ENCODE measurements at regions not wholly inside any gene's neighbourhood (a gene's known extent, or its start where the extent isn't known, plus 50 kb on each side); places are given as distances from the start of the nearest gene placed in this dataset.

GRCh38 chr2:23107327-23107941 is 277.5 kb upstream of the KLHL29 start:
- Histone ChIP-seq H3K4ac (ENCODE audit: low read depth, low read length) (no peak overlapping the region), H4K20me1 (ENCODE audit: insufficient read depth, low read length) (no peaks in the 10 kb centered on the region), H3K18ac (ENCODE audit: low read depth, low read length) (no peak overlapping the region), H3K36me3 (ENCODE audit: control insufficient read depth, insufficient read depth, low read length) (no peaks in the 10 kb centered on the region), H3K4me2 (ENCODE audit: low read depth, low read length) (no peak overlapping the region), H2AK9ac (replicated peaks; ENCODE audit: low read depth, low read length, poor library complexity) (no peak overlapping the region), H2BK20ac (ENCODE audit: low read depth, low read length) (no peak overlapping the region), H3K14ac (replicated peaks; ENCODE audit: low read depth, low read length) (no peak overlapping the region), H2BK15ac (ENCODE audit: low read depth, low read length) (no peak overlapping the region), H3K27ac (ENCODE audit: insufficient read depth, low read length) (no peak overlapping the region), H3K4me1 (ENCODE audit: control insufficient read depth, insufficient read depth, low read length) (no peaks in the 10 kb centered on the region), H3K9me3 (ENCODE audit: control insufficient read depth, insufficient read depth, low read length) (peaks cover 8% of the 10 kb centered on the region), H3K79me1 (ENCODE audit: low read depth in 1 of 2, low read length in 2 of 2) (no peaks in the 10 kb centered on the region), H4K8ac (ENCODE audit: low read depth in 2 of 2, low read length in 2 of 2) (no peak overlapping the region), H2AK5ac (ENCODE audit: low read depth, low read length) (no peak overlapping the region), H3K4me3 (ENCODE audit: insufficient read depth, low read depth, low read length) (no peak overlapping the region), H3K9me1 (ENCODE audit: insufficient read depth, low read length) (no peaks in the 10 kb centered on the region), H3K23ac (ENCODE audit: low read depth, low read length) (no peak overlapping the region), H2BK120ac (ENCODE audit: low read depth, low read length) (no peak overlapping the region), H2AFZ (replicated peaks; ENCODE audit: low read length, poor library complexity) (no peak overlapping the region), H3K27me3 (ENCODE audit: control insufficient read depth, insufficient read depth, low read length) (no peaks in the 10 kb centered on the region), H3K9ac (ENCODE audit: low read depth, low read length) (no peak overlapping the region), H3K56ac (ENCODE audit: extremely low read depth, insufficient read depth, low read length) (no peak overlapping the region), H4K91ac (ENCODE audit: insufficient read depth, low read depth, low read length) (no peak overlapping the region), H4K5ac (ENCODE audit: low read depth, low read length) (no peak overlapping the region), H2BK5ac (ENCODE audit: low read depth, low read length, poor library complexity, severe bottlenecking) (no peak overlapping the region)
- 8% methylated on average over 2 of the region's 4 CpGs; no CpG with 5 or more reads in 1 of the 2 experiments for WGBS, 2 experiments (ENCODE audit: extremely low coverage in 2 of 2, insufficient read length in 1 of 2)
- in situ Hi-C loops (cut with MboI; ENCODE audit: low sequenced_read_pairs) (no loop called here), dilution Hi-C loops (cut with HindIII; ENCODE audit: low sequenced_read_pairs, unreplicated experiment) (no loop called here), intact Hi-C loops (cut with micrococcal nuclease) (no loop called here)
- ATAC-seq (ENCODE audit: low read depth) (no peak), DNase-seq (no peak)
- CTCF ChIA-PET, result no interaction called here
- BruUV-seq (replicated peaks), result no TSS peak
- POLR2A ChIA-PET (ENCODE audit: unreplicated experiment), result no interaction called here
- no peak for TF ChIP-seq CEBPB (IDR thresholded peaks at IDR 0.05; ENCODE audit: low read depth, low read length)

Measured in IMR-90 (cell line).